Glomerular visceral epithelial cell (primary cell): ENCODE measurements at regions not wholly inside any gene's neighbourhood (a gene's known extent, or its start where the extent isn't known, plus 50 kb on each side); places are given as distances from the start of the nearest gene placed in this dataset.
"Not testable (repeated sequence)": the region's sequence is repeated elsewhere in the genome, so short reads cannot be mapped to it uniquely, and the experiment has no call there.

ENCODE experiments used
- DNase-seq: peaks from one replicate; pipeline ENCODE4 v3.0.0-alpha.2; 2016; ENCODE audit errors: extremely low spot score

- DNase-seq: no peak
Observed at GRCh38 chr11:69950120-69950519, 128.0 kb upstream of the ANO1 start.

GRCh38 chr11:69950621-69951020, 127.5 kb upstream of the ANO1 start:
- DNase-seq: no peak

- DNase-seq: no peak
Observed at GRCh38 chr11:69951821-69952220, 126.3 kb upstream of the ANO1 start.

- not testable (repeated sequence) for DNase-seq
Observed at GRCh38 chr11:69952229-69952975, 125.7 kb upstream of the ANO1 start.

- no peak for DNase-seq
Observed at GRCh38 chr11:69953356-69953755, 124.8 kb upstream of the ANO1 start.

- no peak for DNase-seq
Observed at GRCh38 chr11:69954756-69955155, 123.4 kb upstream of the ANO1 start.

- no peak for DNase-seq
Observed at GRCh38 chr11:69956669-69957190, 121.4 kb upstream of the ANO1 start.

GRCh38 chr11:69957849-69958248, 120.3 kb upstream of the ANO1 start:
- no peak for DNase-seq

- no peak for DNase-seq
Observed at GRCh38 chr11:69958308-69958707, 119.8 kb upstream of the ANO1 start.

- no peak for DNase-seq
Observed at GRCh38 chr11:69959461-69959860, 118.7 kb upstream of the ANO1 start.

- no peak for DNase-seq
Observed at GRCh38 chr11:69961738-69962137, 116.4 kb upstream of the ANO1 start.

GRCh38 chr11:69962152-69962551, 116.0 kb upstream of the ANO1 start:
- DNase-seq: no peak

GRCh38 chr11:69963533-69964246, 114.4 kb upstream of the ANO1 start:
- DNase-seq: no peak

- no peak for DNase-seq
Observed at GRCh38 chr11:69964247-69964643, 113.9 kb upstream of the ANO1 start.

- DNase-seq: no peak
Observed at GRCh38 chr11:69965821-69966582, 112.1 kb upstream of the ANO1 start.

GRCh38 chr11:69966583-69966835, 111.6 kb upstream of the ANO1 start:
- DNase-seq: no peak

- DNase-seq: no peak
Observed at GRCh38 chr11:69966910-69967483, 111.1 kb upstream of the ANO1 start.

GRCh38 chr11:69967484-69967883, 110.6 kb upstream of the ANO1 start:
- DNase-seq: no peak

- DNase-seq: no peak
Observed at GRCh38 chr11:69968396-69969347, 109.4 kb upstream of the ANO1 start.

GRCh38 chr11:69969890-69970784, 108.0 kb upstream of the ANO1 start:
- DNase-seq: no peak
